Natural killer cell (primary cell): ENCODE measurements at regions not wholly inside any gene's neighbourhood (a gene's known extent, or its start where the extent isn't known, plus 50 kb on each side); places are given as distances from the start of the nearest gene placed in this dataset.

Experiments
- ATAC-seq, 3 donors: fragments of 150-1000 bp in 2 of 3; fragments of 200-7000 bp in 1 of 3; cut with Tn5 transposase; 1 replicate in 1 of 3; 2 replicates in 2 of 3; pipeline ENCODE4 v1.10.0; 2021; ENCODE audit warnings: mild to moderate bottlenecking in 2 of 3, moderate library complexity in 2 of 3
- DNase-seq, 2 donors: peaks; one replicate each; pipeline versions ENCODE4 v3.0.0 to v3.0.0-alpha.2; 2013 to 2021; ENCODE audit warnings: mixed read lengths in 1 of 2
- H3K27ac ChIP-seq: one replicate; pipeline ENCODE4 v1.5.1; 2013; ENCODE audit warnings: mild to moderate bottlenecking, low read length
- H3K27me3 ChIP-seq: one replicate; pipeline ENCODE4 v1.6.1; 2013; ENCODE audit warnings: low read length; ENCODE audit not compliant: control insufficient read depth, insufficient read depth
- H3K36me3 ChIP-seq: one replicate; pipeline ENCODE4 v1.6.1; 2013; ENCODE audit warnings: low read length; ENCODE audit not compliant: control insufficient read depth, insufficient read depth
- H3K4me1 ChIP-seq: one replicate; pipeline ENCODE4 v1.6.1; 2013; ENCODE audit warnings: low read length; ENCODE audit not compliant: control insufficient read depth, insufficient read depth
- H3K4me3 ChIP-seq: one replicate; pipeline ENCODE4 v1.5.1; 2013; ENCODE audit warnings: low read length
- H3K9me3 ChIP-seq: one replicate; pipeline ENCODE4 v1.6.1; 2013; ENCODE audit warnings: low read length; ENCODE audit not compliant: control insufficient read depth, insufficient read depth
- H3K27ac Mint-ChIP-seq, 2 donors: one replicate each; pipeline ENCODE4 v1.8.0; 2022; ENCODE audit warnings: mild to moderate bottlenecking in 2 of 2, mixed read lengths in 2 of 2, moderate library complexity in 1 of 2
- H3K27me3 Mint-ChIP-seq, 2 donors: one replicate each; pipeline ENCODE4 v1.8.0; 2022; ENCODE audit warnings: low read depth in 2 of 2, mixed read lengths in 2 of 2
- H3K36me3 Mint-ChIP-seq: one replicate; pipeline ENCODE4 v1.8.0; 2022; ENCODE audit warnings: mixed read lengths
- H3K4me1 Mint-ChIP-seq, 2 donors: one replicate each; pipeline ENCODE4 v1.8.0; 2022; ENCODE audit warnings: mixed read lengths in 2 of 2
- H3K4me3 Mint-ChIP-seq: one replicate; pipeline ENCODE4 v1.8.0; 2022; ENCODE audit warnings: mild to moderate bottlenecking, moderate library complexity, mixed read lengths
- H3K9me3 Mint-ChIP-seq, 2 donors: one replicate each; pipeline ENCODE4 v1.8.0; 2022; ENCODE audit warnings: mixed read lengths in 2 of 2
- CTCF ChIP-seq: fragments of 200-600 bp; IDR thresholded peaks from one replicate; pipeline ENCODE4 v1.8.0; 2022; ENCODE audit warnings: antibody characterized with exemption
- WGBS: methylation state at CpG from one replicate; pipeline ENCODE4 v1.1.7; 2013; ENCODE audit warnings: missing lambda C conversion rate; ENCODE audit not compliant: insufficient coverage; 5-methylcytosine and 5-hydroxymethylcytosine counted together
- intact Hi-C: fragments of 100-400 bp; cut with micrococcal nuclease; formaldehyde crosslinking; loops from one replicate; pipeline ENCODE4 v1.14.2; 2022

DNA sequence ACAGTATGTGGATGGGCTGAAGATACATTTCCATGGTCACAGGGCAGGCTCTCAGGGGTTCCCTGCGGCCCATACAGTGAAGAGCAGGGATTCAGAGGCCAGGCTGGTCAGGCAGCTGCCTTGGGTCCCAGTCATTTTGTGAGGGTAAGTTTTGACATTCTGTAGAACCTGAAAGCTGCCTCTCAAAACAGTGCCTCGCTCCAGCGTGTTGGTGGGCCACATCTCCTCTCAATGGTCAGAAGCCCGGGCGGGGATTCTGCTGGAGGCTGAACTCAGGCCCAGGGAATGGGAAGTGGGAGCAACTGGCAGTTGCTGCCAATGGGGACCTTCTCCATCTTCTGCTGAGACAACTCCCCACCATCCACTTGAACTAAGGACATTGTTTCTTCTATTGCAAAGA, 190.0 kb downstream of the PTPN20 start:
- intact Hi-C loops: no loop called here
- no peak for TF ChIP-seq CTCF

DNA sequence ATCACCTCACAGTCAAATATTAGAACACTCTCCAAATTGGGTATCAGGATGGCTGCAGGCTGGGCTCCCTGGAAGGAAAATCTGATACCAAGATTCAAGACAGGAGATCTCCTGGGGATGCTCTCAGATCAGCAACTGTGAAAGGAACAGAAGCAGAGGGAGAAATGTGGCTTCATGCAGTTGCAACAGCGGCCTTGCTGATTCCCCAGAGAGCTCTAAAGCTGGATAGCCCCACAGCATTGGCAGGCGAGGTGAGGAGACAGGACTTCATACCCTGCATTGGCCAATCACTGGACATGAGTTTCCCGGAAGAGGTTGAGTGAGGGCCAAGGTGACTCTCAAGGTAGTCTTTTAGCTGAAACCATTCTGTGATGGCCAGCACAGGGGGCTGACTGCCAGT, 190.6 kb downstream of the PTPN20 start:
- DNase-seq: no peak
- H3K9me3 Mint-ChIP-seq: no peaks in the 10 kb centered on the region
- H3K36me3 Mint-ChIP-seq: no peaks in the 10 kb centered on the region
- no peak overlapping the region for H3K27ac ChIP-seq
- intact Hi-C loops: no loop called here
- no peaks in the 10 kb centered on the region for H3K27me3 Mint-ChIP-seq
- no peak for ATAC-seq
- no peak overlapping the region for H3K27ac Mint-ChIP-seq
- H3K4me1 Mint-ChIP-seq: peaks cover 0 to 4% of the 10 kb centered on the region in 2 donors
- H3K9me3 ChIP-seq: peaks cover 2% of the 10 kb centered on the region
- H3K36me3 ChIP-seq: no peaks in the 10 kb centered on the region
- H3K4me3 ChIP-seq: no peak overlapping the region
- 74% methylated on average over 3 of the region's 3 CpGs for WGBS
- H3K4me3 Mint-ChIP-seq: no peak overlapping the region
- no peaks in the 10 kb centered on the region for H3K27me3 ChIP-seq
- no peaks in the 10 kb centered on the region for H3K4me1 ChIP-seq
- no peak for TF ChIP-seq CTCF

More for the DNA sequence above, 190.0 kb downstream of the PTPN20 start:
- H3K36me3 Mint-ChIP-seq: no peaks in the 10 kb centered on the region
- H3K36me3 ChIP-seq: no peaks in the 10 kb centered on the region
- no peak for ATAC-seq
- H3K27ac ChIP-seq: no peak overlapping the region
- H3K27ac Mint-ChIP-seq: no peak overlapping the region
- no peaks in the 10 kb centered on the region for H3K27me3 ChIP-seq
- no peaks in the 10 kb centered on the region for H3K9me3 Mint-ChIP-seq
- H3K4me1 ChIP-seq: no peaks in the 10 kb centered on the region
- H3K9me3 ChIP-seq: peaks cover 2% of the 10 kb centered on the region
- no peak overlapping the region for H3K4me3 ChIP-seq
- no peak overlapping the region for H3K4me3 Mint-ChIP-seq
- no peak for DNase-seq
- H3K27me3 Mint-ChIP-seq: no peaks in the 10 kb centered on the region
- H3K4me1 Mint-ChIP-seq: peaks cover 0 to 4% of the 10 kb centered on the region in 2 donors
- 98% methylated on average over 5 of the region's 5 CpGs for WGBS

GRCh38 chr10:47104151-47104605, 192.9 kb downstream of the PTPN20 start:
- H3K4me1 ChIP-seq: no peaks in the 10 kb centered on the region
- ATAC-seq: no peak
- Mint-ChIP-seq H3K4me1 (peaks cover 0 to 4% of the 10 kb centered on the region in 2 donors), H3K4me3 (no peak overlapping the region), H3K36me3 (no peaks in the 10 kb centered on the region), H3K27ac (no peak overlapping the region), H3K9me3 (no peaks in the 10 kb centered on the region), H3K27me3 (no peaks in the 10 kb centered on the region)
- WGBS: 92% methylated on average over 4 of the region's 4 CpGs
- no peak for TF ChIP-seq CTCF
- H3K4me3 ChIP-seq: no peak overlapping the region
- no peak overlapping the region for H3K27ac ChIP-seq
- intact Hi-C loops: no loop called here
- H3K36me3 ChIP-seq: no peaks in the 10 kb centered on the region
- H3K27me3 ChIP-seq: no peaks in the 10 kb centered on the region
- no peak for DNase-seq
- H3K9me3 ChIP-seq: peaks cover 2% of the 10 kb centered on the region

DNA sequence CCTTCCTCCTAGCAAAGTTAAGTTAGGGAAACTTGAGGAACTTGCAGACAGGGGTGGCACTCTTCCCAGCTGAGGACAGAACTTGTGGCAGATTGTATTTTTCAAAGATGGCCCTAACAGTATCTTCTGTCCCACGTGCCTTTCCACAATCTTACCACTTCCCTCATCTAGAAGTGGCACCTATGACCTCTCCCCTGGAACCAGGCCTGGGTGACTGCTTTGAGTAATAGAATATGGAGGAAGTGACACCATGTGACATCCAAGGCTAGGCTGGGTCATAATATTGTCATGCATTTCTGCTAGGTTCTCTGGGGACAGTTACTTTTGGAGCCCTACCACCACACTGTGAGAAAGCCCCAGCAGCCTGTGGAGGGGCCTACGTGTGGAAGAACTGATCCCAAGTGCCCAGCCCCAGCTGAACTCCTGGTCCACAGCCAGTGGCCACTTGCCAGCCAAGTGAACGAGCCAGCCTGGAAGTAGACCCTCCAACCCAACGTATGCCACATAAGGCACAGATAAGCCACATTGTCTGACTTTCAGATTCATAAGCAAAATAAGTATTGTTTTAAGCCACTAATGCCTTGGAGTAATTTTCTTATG, 193.7 kb downstream of the PTPN20 start:
- peaks cover 0 to 4% of the 10 kb centered on the region in 2 donors for H3K4me1 Mint-ChIP-seq
- Histone ChIP-seq H3K27ac (no peak overlapping the region), H3K27me3 (no peaks in the 10 kb centered on the region), H3K36me3 (no peaks in the 10 kb centered on the region), H3K4me1 (no peaks in the 10 kb centered on the region), H3K4me3 (no peak overlapping the region), H3K9me3 (peaks cover 2% of the 10 kb centered on the region)
- 63% methylated on average over 4 of the region's 4 CpGs for WGBS
- no peak overlapping the region for H3K27ac Mint-ChIP-seq
- no peak for DNase-seq
- no peaks in the 10 kb centered on the region for H3K9me3 Mint-ChIP-seq
- intact Hi-C loops: no loop called here
- no peak for ATAC-seq
- no peak overlapping the region for H3K4me3 Mint-ChIP-seq
- no peak for TF ChIP-seq CTCF
- H3K27me3 Mint-ChIP-seq: no peaks in the 10 kb centered on the region
- no peaks in the 10 kb centered on the region for H3K36me3 Mint-ChIP-seq
